Large intestine (tissue), 3 donors: ENCODE measurements at regions not wholly inside any gene's neighbourhood (a gene's known extent, or its start where the extent isn't known, plus 50 kb on each side); places are given as distances from the start of the nearest gene placed in this dataset.

Experiments used
- DNase-seq, 2 donors: peaks; one replicate each; pipeline versions ENCODE4 v3.0.0 to v3.0.0-alpha.2; 2013
- H3K27ac ChIP-seq: one replicate; pipeline ENCODE4 v1.5.1; 2013; ENCODE audit warnings: low read length
- H3K27me3 ChIP-seq: 2 replicates; pipeline ENCODE4 v1.6.1; 2013; ENCODE audit warnings: low read length; ENCODE audit not compliant: control insufficient read depth, insufficient read depth
- H3K36me3 ChIP-seq: 2 replicates; pipeline ENCODE4 v1.6.1; 2013; ENCODE audit warnings: low read length; ENCODE audit not compliant: control insufficient read depth, insufficient read depth
- H3K4me1 ChIP-seq: one replicate; pipeline ENCODE4 v1.6.1; 2013; ENCODE audit warnings: low read length; ENCODE audit not compliant: control insufficient read depth, insufficient read depth
- H3K4me3 ChIP-seq: one replicate; pipeline ENCODE4 v1.5.1; 2013; ENCODE audit warnings: low read length
- H3K9me3 ChIP-seq: one replicate; pipeline ENCODE4 v1.6.1; 2013; ENCODE audit warnings: mild to moderate bottlenecking, low read depth, low read length, moderate library complexity; ENCODE audit not compliant: control insufficient read depth
- WGBS: methylation state at CpG from one replicate; pipeline ENCODE4 v1.1.5; 2013; ENCODE audit warnings: low lambda C conversion rate; ENCODE audit not compliant: insufficient coverage; 5-methylcytosine and 5-hydroxymethylcytosine counted together

DNA sequence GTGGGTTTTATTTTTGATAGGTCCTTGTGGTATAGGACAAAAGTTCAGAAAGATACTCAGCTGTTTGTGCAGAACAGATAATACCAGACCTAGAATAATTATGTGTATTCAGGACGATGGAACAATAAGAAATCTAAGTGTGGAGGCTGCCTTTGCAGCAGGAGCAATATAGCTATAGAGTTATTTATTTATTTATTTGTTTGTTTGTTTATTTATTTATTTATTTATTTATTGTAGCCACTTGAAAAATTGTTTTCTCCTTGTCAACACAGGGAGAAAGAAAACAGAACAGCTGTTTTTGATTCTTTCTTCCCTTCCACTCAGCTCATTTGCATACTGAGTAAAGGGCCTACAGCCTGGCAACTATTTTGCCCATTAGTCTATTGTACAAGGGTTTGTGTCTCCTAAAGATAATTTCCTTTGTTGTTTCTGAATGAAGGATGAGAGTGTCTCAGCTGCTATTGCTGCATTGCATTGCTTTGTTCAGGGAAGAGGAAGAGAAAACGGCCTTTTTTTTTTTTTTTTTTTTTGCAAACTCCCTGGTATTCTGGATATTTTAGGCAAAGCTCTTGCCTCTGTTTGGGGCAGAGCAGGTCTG is 56.0 kb upstream of the ESX1 start:
- H3K4me1 ChIP-seq: no peaks in the 10 kb centered on the region
- H3K36me3 ChIP-seq: no peaks in the 10 kb centered on the region
- H3K9me3 ChIP-seq: no peaks in the 10 kb centered on the region
- no peak overlapping the region for H3K27ac ChIP-seq
- DNase-seq: no peak
- WGBS: no CpG with 5 or more reads among the region's 2 CpGs
- no peak overlapping the region for H3K4me3 ChIP-seq
- H3K27me3 ChIP-seq: no peaks in the 10 kb centered on the region

DNA sequence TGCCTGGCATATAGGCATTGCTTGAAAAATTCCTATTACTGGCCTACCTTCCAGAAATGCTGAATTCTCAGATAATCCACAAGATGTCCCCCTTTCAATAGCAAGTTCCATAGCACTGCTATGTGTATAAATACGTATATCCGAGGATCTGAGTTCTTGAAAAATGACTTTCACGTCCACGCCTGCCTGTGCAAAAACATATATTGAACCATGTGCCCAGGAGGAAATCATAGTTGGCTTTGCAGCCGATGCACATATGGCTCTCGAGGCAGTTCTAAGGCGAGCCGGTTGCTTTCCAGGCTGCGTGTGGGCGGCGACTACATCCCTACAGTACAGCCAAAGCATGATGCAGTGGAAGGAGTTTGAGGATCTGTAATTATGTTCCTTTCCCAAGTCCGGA is 55.4 kb upstream of the ESX1 start:
- no peak overlapping the region for H3K27ac ChIP-seq
- peak; percentile 7 to 9 for DNase-seq
- no peak overlapping the region for H3K4me3 ChIP-seq
- no peaks in the 10 kb centered on the region for H3K27me3 ChIP-seq
- H3K4me1 ChIP-seq: no peaks in the 10 kb centered on the region
- no peaks in the 10 kb centered on the region for H3K36me3 ChIP-seq
- no peaks in the 10 kb centered on the region for H3K9me3 ChIP-seq
- no CpG with 5 or more reads among the region's 12 CpGs for whole genome bisulfite sequencing

DNA sequence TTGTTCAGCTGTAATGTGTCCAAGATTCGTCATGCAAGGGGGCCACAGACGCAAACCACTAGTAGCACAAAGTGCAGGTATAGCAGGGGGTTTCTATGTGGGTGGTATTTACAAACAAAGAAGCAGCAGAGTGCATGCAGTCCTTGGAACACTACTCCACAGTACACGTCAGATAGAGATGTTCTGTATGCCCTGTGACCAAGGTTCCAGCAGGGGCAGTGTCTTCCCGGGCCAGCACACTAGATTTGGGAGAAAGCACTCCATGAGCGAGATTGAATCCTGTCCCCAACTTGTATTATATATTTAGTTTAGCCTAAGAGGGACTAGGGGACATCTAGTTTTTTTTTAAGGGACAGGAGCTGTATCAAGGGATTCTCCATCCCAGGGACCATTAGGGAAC is 54.4 kb upstream of the ESX1 start:
- Histone ChIP-seq H3K27ac (no peak overlapping the region), H3K4me3 (no peak overlapping the region), H3K27me3 (no peaks in the 10 kb centered on the region), H3K4me1 (no peaks in the 10 kb centered on the region), H3K36me3 (no peaks in the 10 kb centered on the region), H3K9me3 (no peaks in the 10 kb centered on the region)
- WGBS: no CpG with 5 or more reads among the region's 5 CpGs
- no peak for DNase-seq

DNA sequence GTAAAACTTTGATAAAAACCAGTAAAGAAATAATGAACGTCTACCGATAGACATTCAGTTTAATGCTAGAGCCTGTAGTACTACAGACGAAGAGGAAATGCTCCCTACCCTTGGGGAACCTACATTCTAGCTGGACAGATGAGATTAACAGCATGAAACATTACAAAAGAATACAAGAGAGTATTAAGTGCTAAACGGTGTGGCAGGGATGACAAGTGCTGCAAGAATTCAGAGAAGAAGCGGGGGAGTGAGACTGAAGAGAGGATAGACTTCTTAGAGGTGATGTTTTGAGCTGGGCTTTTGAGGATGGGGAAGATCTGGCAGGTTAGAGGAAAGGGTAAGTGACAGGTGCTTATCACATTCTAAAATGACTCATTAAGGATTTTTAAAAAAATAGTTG is 52.6 kb upstream of the ESX1 start:
- no peak overlapping the region for H3K4me3 ChIP-seq
- WGBS: 80% methylated on average over 1 of the region's 5 CpGs
- DNase-seq: no peak
- no peak overlapping the region for H3K27ac ChIP-seq
- H3K9me3 ChIP-seq: no peaks in the 10 kb centered on the region
- no peaks in the 10 kb centered on the region for H3K4me1 ChIP-seq
- H3K36me3 ChIP-seq: no peaks in the 10 kb centered on the region
- no peaks in the 10 kb centered on the region for H3K27me3 ChIP-seq

DNA sequence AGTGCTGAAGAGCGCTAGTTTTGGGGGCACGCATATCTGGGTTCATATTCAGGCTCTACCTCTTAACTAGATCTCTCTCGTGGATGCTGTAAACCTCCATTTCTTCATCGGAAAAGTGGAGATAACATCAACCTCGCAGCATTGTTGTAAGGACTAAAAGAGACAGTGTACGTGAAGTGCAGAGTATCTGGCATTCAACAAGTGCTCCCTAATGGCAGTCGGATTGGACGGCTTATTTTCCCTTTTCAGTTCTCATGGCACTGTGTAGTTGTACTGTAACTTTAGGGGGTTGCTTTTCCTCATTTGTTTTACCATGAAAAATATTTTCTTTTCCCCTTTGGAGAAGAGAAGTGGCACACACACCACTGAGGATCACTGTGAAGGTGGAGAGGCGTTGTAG is 51.4 kb upstream of the ESX1 start:
- no peak for DNase-seq
- WGBS: no CpG with 5 or more reads among the region's 9 CpGs
- Histone ChIP-seq H3K4me1 (no peaks in the 10 kb centered on the region), H3K27ac (no peak overlapping the region), H3K27me3 (no peaks in the 10 kb centered on the region), H3K36me3 (no peaks in the 10 kb centered on the region), H3K4me3 (no peak overlapping the region), H3K9me3 (no peaks in the 10 kb centered on the region)
